Testis (tissue), 2 donors: ENCODE measurements at regions not wholly inside any gene's neighbourhood (a gene's known extent, or its start where the extent isn't known, plus 50 kb on each side); places are given as distances from the start of the nearest gene placed in this dataset.

Experiments
- DNase-seq: peaks from one replicate; pipeline ENCODE4 v3.0.0-alpha.2; 2019
- H3K27ac ChIP-seq, 2 donors: fragments of 200-600 bp; sonication (generic); one replicate each; pipeline ENCODE4 v1.5.1; 2019
- H3K27me3 ChIP-seq: fragments of 200-600 bp; sonication (generic); one replicate; pipeline ENCODE4 v1.5.1; 2019
- H3K36me3 ChIP-seq: fragments of 200-600 bp; sonication (generic); one replicate; pipeline ENCODE4 v1.5.1; 2017; ENCODE audit warnings: low read depth; ENCODE audit errors: missing control alignments
- H3K4me1 ChIP-seq: fragments of 200-600 bp; sonication (generic); one replicate; pipeline ENCODE4 v1.5.1; 2019
- H3K4me3 ChIP-seq, 2 donors: fragments of 200-600 bp; sonication (generic); one replicate each; pipeline ENCODE4 v1.5.1; 2017 to 2019
- H3K9me3 ChIP-seq: fragments of 200-600 bp; sonication (generic); one replicate; pipeline ENCODE4 v1.5.1; 2017
- CTCF ChIP-seq, 3 experiments: fragments of 450-650 bp in 2 of 3; fragments of 200-600 bp in 1 of 3; sonication (generic) in 1 of 3; IDR thresholded peaks; one replicate each; pipeline ENCODE4 v1.5.1; 2016 to 2019; ENCODE audit warnings: antibody characterized with exemption in 3 of 3, mild to moderate bottlenecking in 2 of 3, moderate library complexity in 1 of 3
- POLR2A ChIP-seq: fragments of 450-650 bp; IDR thresholded peaks from one replicate; pipeline ENCODE4 v1.6.1; 2017; ENCODE audit warnings: antibody characterized with exemption, mild to moderate bottlenecking, moderate library complexity
- WGBS, 2 donors: methylation state at CpG; one replicate each; pipeline ENCODE4 v1.1.5; 2018; 5-methylcytosine and 5-hydroxymethylcytosine counted together
- intact Hi-C: fragments of 100-400 bp; cut with DNase I; formaldehyde crosslinking; loops from one replicate; pipeline ENCODE4 v1.15.1; 2023; ENCODE audit warnings: low total_unique reads

- WGBS, 2 donors = 93 to 100% methylated on average over 1 to 2 of the region's 2 CpGs
- H3K27ac ChIP-seq = no peak overlapping the region
- intact Hi-C loops = no loop called here
Measured at GRCh38 chr1:29574871-29575270, 338.5 kb downstream of the PTPRU start.

GRCh38 chr1:29569971-29570634 is 333.8 kb downstream of the PTPRU start:
- Histone ChIP-seq H3K36me3 (no peaks in the 10 kb centered on the region), H3K4me3 (no peak overlapping the region), H3K4me1 (no peaks in the 10 kb centered on the region), H3K9me3 (no peaks in the 10 kb centered on the region), H3K27ac (no peak overlapping the region), H3K27me3 (no peaks in the 10 kb centered on the region)
- 85 to 88% methylated on average over 5 of the region's 5 CpGs for WGBS, 2 donors
- TF ChIP-seq CTCF (IDR thresholded peaks at IDR 0.05) (no peak), POLR2A (no peak)
- intact Hi-C loops = no loop called here
- no peak for DNase-seq

More at GRCh38 chr1:29574871-29575270, 338.5 kb downstream of the PTPRU start:
- no peak for DNase-seq
- H3K4me1 ChIP-seq = no peaks in the 10 kb centered on the region
- H3K4me3 ChIP-seq = no peak overlapping the region
- no peak for TF ChIP-seq POLR2A
- no peak for TF ChIP-seq CTCF (IDR thresholded peaks at IDR 0.05)
- H3K36me3 ChIP-seq = no peaks in the 10 kb centered on the region
- H3K27me3 ChIP-seq = no peaks in the 10 kb centered on the region
- H3K9me3 ChIP-seq = no peaks in the 10 kb centered on the region

- no peak for DNase-seq
- no peak overlapping the region for H3K27ac ChIP-seq
- WGBS, 2 donors = 86 to 92% methylated on average over 1 of the region's 1 CpG
- intact Hi-C loops = no loop called here
- H3K27me3 ChIP-seq = no peaks in the 10 kb centered on the region
- H3K4me1 ChIP-seq = no peaks in the 10 kb centered on the region
- no peaks in the 10 kb centered on the region for H3K9me3 ChIP-seq
- no peak for TF ChIP-seq CTCF (IDR thresholded peaks at IDR 0.05)
- no peak for TF ChIP-seq POLR2A
- H3K4me3 ChIP-seq = no peak overlapping the region
- no peaks in the 10 kb centered on the region for H3K36me3 ChIP-seq
Measured at GRCh38 chr1:29567257-29567656, 330.9 kb downstream of the PTPRU start.

- TF ChIP-seq POLR2A (no peak), CTCF (IDR thresholded peaks at IDR 0.05) (no peak)
- intact Hi-C loops = no loop called here
- H3K27ac ChIP-seq = no peak overlapping the region
- H3K27me3 ChIP-seq = no peaks in the 10 kb centered on the region
- no peak for DNase-seq
- H3K36me3 ChIP-seq = no peaks in the 10 kb centered on the region
- 100% methylated on average over 1 of the region's 1 CpG for WGBS, 2 donors
- no peaks in the 10 kb centered on the region for H3K4me1 ChIP-seq
- H3K9me3 ChIP-seq = no peaks in the 10 kb centered on the region
- no peak overlapping the region for H3K4me3 ChIP-seq
Measured at GRCh38 chr1:29565490-29565889, 329.2 kb downstream of the PTPRU start.

- H3K36me3 ChIP-seq = no peaks in the 10 kb centered on the region
- TF ChIP-seq POLR2A = no peak
- no peak for TF ChIP-seq CTCF (IDR thresholded peaks at IDR 0.05)
- 87 to 89% methylated on average over 4 of the region's 4 CpGs for WGBS, 2 donors
- H3K9me3 ChIP-seq = no peaks in the 10 kb centered on the region
- no peaks in the 10 kb centered on the region for H3K27me3 ChIP-seq
- no peaks in the 10 kb centered on the region for H3K4me1 ChIP-seq
- no peak for DNase-seq
- H3K27ac ChIP-seq = no peak overlapping the region
- no peak overlapping the region for H3K4me3 ChIP-seq
- intact Hi-C loops = no loop called here
Measured at GRCh38 chr1:29563571-29563970, 327.2 kb downstream of the PTPRU start.
